ENCODE measurements at regions not wholly inside any gene's neighbourhood (a gene's known extent, or its start where the extent isn't known, plus 50 kb on each side); places are given as distances from the start of the nearest gene placed in this dataset.

- no peaks in the 10 kb centered on the region for H3K9me3 ChIP-seq (ENCODE audit: control insufficient read depth, insufficient read depth, low read depth, low read length)
- H3K4me3 ChIP-seq (ENCODE audit: low read depth, low read length), result no peak overlapping the region
- ChIA-PET CTCF (interaction anchor here (0.7 kb wide), 1 partner anchor 99 kb away, joined by 5 read pairs; no protein-coding TSS in a partner anchor), POLR2A (no interaction called here)
- H3K36me3 ChIP-seq (ENCODE audit: control insufficient read depth in 2 of 2, insufficient read depth in 1 of 2, low read length in 2 of 2), result no peaks in the 10 kb centered on the region
- H3K4me1 ChIP-seq (ENCODE audit: control insufficient read depth, insufficient read depth, low read length), result no peaks in the 10 kb centered on the region
- TF ChIP-seq ZNF548 (tag by site-specific recombination; IDR thresholded peaks at IDR 0.05) (no peak), ZNF311 (tag by site-specific recombination; IDR thresholded peaks at IDR 0.05; ENCODE audit: borderline replicate concordance) (no peak), GLI4 (tag by site-specific recombination; IDR thresholded peaks at IDR 0.05) (no peak), ZNF214 (tag by site-specific recombination; IDR thresholded peaks at IDR 0.05; ENCODE audit: borderline replicate concordance) (no peak), ZNF624 (tag by site-specific recombination; IDR thresholded peaks at IDR 0.05) (no peak), ZNF121 (tag by site-specific recombination; IDR thresholded peaks at IDR 0.05) (no peak), SP3 (tag by site-specific recombination; IDR thresholded peaks at IDR 0.05) (no peak), SP2 (tag by site-specific recombination; IDR thresholded peaks at IDR 0.05) (no peak), ZNF501 (tag by site-specific recombination; IDR thresholded peaks at IDR 0.05) (no peak), ZNF707 (tag by site-specific recombination; IDR thresholded peaks at IDR 0.05) (no peak), ZNF140 (tag by site-specific recombination; IDR thresholded peaks at IDR 0.05) (no peak)
- H3K27ac ChIP-seq (ENCODE audit: extremely low read depth, low read depth, low read length), result no peak overlapping the region
Observed at GRCh38 chr9:108662091-108662875, 193.5 kb downstream of the ACTL7B start.

GRCh38 chr9:108656566-108656965, 199.2 kb downstream of the ACTL7B start:
- no peaks in the 10 kb centered on the region for H3K4me1 ChIP-seq (ENCODE audit: control insufficient read depth, insufficient read depth, low read length)
- no peaks in the 10 kb centered on the region for H3K36me3 ChIP-seq (ENCODE audit: control insufficient read depth in 2 of 2, insufficient read depth in 1 of 2, low read length in 2 of 2)
- POLR2A ChIA-PET, result no interaction called here
- CTCF ChIA-PET, result interaction anchor here (0.6 kb wide), 1 partner anchor 11 kb away, joined by 3 read pairs; no protein-coding TSS in a partner anchor
- H3K4me3 ChIP-seq (ENCODE audit: low read depth, low read length), result no peak overlapping the region
- H3K27ac ChIP-seq (ENCODE audit: extremely low read depth, low read depth, low read length), result no peak overlapping the region
- no peak for TF ChIP-seq ZNF280D (tag by site-specific recombination; IDR thresholded peaks at IDR 0.05)
- no peak for TF ChIP-seq ZNF449 (tag by site-specific recombination; IDR thresholded peaks at IDR 0.05)
- TF ChIP-seq HOXC10 (CRISPR knock-in tag; IDR thresholded peaks at IDR 0.05), result no peak
- no peaks in the 10 kb centered on the region for H3K9me3 ChIP-seq (ENCODE audit: control insufficient read depth, insufficient read depth, low read depth, low read length)

- TF ChIP-seq ZNF747 (tag by site-specific recombination; IDR thresholded peaks at IDR 0.05), result no peak
- TF ChIP-seq ZNF600 (tag by site-specific recombination; IDR thresholded peaks at IDR 0.05), result no peak
- no peak for TF ChIP-seq ZNF501 (tag by site-specific recombination; IDR thresholded peaks at IDR 0.05)
- no peak overlapping the region for H3K27ac ChIP-seq (ENCODE audit: extremely low read depth, low read depth, low read length)
- ChIA-PET POLR2A (no interaction called here), CTCF (no interaction called here)
- no peaks in the 10 kb centered on the region for H3K9me3 ChIP-seq (ENCODE audit: control insufficient read depth, insufficient read depth, low read depth, low read length)
- H3K36me3 ChIP-seq (ENCODE audit: control insufficient read depth in 2 of 2, insufficient read depth in 1 of 2, low read length in 2 of 2), result no peaks in the 10 kb centered on the region
- no peak overlapping the region for H3K4me3 ChIP-seq (ENCODE audit: low read depth, low read length)
- no peaks in the 10 kb centered on the region for H3K4me1 ChIP-seq (ENCODE audit: control insufficient read depth, insufficient read depth, low read length)
Observed at GRCh38 chr9:108655818-108656217, 200.0 kb downstream of the ACTL7B start.
